Fibroblast of mammary gland (primary cell): ENCODE measurements at regions not wholly inside any gene's neighbourhood (a gene's known extent, or its start where the extent isn't known, plus 50 kb on each side); places are given as distances from the start of the nearest gene placed in this dataset.

Experiments used
- DNase-seq: peaks from one replicate; pipeline ENCODE4 v3.0.0-alpha.2; 2010; ENCODE audit warnings: low read depth
- H3K4me3 ChIP-seq: 2 replicates; pipeline ENCODE4 v1.5.1; 2011; ENCODE audit warnings: low read depth, mild to moderate bottlenecking, low read length, moderate library complexity; ENCODE audit not compliant: control insufficient read depth
- TF ChIP-seq, protein P1 (sequence below): conservative IDR thresholded peaks from 2 replicates; pipeline ENCODE4 v1.5.1; 2011; ENCODE audit warnings: low read depth, low read length, inconsistent platforms; ENCODE audit not compliant: control insufficient read depth, insufficient read depth

DNA sequence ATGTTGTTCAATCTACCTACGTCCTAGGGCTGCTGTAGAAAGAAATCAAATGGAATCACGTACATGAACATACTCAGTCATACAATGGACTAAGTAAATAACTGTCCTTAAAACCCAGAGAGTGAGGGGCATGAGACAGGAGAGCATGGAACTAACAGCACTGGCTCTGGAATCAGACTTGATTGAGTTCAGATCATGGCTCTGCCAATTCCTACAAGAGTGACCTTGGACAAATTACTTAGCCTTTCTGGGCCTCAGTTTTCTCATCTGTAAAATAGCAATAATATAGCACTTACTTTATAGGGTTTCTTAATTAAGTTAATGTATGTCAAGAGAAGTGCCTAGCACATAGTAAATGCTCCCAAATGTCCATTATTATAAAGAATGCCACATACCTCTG, 106.8 kb downstream of the HNRNPLL start:
- TF ChIP-seq, protein P1, sequence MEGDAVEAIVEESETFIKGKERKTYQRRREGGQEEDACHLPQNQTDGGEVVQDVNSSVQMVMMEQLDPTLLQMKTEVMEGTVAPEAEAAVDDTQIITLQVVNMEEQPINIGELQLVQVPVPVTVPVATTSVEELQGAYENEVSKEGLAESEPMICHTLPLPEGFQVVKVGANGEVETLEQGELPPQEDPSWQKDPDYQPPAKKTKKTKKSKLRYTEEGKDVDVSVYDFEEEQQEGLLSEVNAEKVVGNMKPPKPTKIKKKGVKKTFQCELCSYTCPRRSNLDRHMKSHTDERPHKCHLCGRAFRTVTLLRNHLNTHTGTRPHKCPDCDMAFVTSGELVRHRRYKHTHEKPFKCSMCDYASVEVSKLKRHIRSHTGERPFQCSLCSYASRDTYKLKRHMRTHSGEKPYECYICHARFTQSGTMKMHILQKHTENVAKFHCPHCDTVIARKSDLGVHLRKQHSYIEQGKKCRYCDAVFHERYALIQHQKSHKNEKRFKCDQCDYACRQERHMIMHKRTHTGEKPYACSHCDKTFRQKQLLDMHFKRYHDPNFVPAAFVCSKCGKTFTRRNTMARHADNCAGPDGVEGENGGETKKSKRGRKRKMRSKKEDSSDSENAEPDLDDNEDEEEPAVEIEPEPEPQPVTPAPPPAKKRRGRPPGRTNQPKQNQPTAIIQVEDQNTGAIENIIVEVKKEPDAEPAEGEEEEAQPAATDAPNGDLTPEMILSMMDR = no peak
- no peak for DNase-seq

DNA sequence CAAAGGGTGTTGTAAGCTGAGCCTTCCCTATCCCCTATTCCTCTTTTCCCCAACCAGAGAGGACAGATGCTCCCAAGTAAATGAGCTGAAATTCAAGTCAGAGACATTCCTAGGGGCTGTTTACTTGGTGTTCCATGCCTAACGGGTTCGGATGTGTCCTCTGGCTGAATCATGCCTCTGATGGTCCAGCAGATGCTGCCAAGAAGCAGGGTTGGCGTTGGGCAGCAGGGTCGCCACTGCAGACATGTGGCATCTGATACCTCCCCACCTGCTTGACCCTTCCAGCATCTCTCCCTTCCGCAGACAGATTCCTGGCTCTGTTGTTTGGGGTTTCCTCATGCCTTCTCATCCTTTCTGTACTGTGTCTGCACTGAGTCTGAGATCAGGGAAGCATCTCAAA, 108.3 kb downstream of the HNRNPLL start:
- DNase-seq = no peak
- TF ChIP-seq, protein P1 = no peak
- H3K4me3 ChIP-seq = no peak overlapping the region

More for the DNA sequence above, 106.8 kb downstream of the HNRNPLL start:
- no peak overlapping the region for H3K4me3 ChIP-seq

DNA sequence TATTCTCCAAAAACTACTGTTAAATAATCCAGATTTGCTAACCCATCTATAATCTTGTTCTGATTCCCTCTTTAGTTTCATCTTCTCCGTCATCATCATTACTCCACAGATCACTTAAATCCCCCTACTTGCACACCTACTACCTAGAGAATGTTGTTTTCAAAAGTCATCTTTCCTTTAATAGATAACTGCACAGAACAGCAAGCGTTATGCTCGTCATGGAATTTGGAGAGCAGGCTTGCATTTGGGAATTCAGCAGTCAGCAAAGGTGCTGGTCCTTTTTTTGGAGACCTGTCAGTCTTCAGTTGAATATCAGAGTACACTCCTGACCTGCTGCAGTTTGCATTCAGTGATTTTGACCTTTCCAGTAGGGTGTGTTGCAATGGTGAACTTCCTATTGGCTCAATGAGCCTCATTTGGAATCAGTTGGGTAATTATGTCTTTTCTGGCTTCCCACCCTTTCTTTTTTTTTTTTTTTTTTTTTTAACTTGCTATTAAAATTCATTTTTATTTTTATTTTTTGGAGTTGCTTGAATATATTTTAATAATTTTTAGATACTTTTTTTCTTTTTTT, 110.6 kb downstream of the HNRNPLL start:
- H3K4me3 ChIP-seq = no peak overlapping the region
- TF ChIP-seq, protein P1 = no peak
- no peak for DNase-seq

DNA sequence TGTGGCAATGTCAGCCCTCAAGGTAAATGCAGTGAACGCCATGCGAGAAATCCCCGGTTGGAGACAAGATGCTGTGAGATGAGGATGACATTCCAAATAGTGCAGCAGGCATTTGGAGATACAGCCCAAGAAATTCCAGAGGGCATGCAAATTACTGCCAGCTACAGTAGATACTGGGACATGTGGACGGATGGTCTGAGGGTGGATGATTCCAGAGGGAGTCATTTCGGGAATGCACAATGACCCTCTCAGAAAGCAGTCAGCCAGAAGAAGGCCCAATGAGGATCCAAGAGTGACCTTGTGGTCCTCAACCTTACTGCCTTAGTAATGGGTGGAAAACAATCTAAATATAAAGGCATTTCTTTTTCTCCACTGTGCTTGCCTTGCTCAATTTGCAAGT, 111.3 kb downstream of the HNRNPLL start:
- no peak for DNase-seq
- TF ChIP-seq, protein P1 = no peak
- no peak overlapping the region for H3K4me3 ChIP-seq

DNA sequence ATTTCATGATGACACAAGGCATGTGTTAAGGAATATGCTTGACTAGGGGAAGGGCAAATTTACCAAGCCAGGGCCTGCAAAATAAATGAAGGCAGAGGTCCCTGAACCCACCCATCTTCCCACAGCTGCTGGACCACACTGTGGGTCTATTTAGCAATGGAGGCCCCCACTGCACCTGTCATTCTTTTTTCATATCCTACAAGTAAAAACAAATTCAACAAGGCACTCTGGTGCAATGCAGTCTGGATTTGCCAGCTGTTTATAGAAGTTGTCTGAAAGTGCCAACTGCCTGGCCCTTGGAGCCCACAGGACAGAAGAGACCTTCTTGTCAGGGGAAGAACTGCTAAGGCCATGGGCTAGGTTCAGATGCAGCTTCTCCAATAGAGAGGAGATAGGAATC, 112.8 kb upstream of the ATL2 start:
- TF ChIP-seq, protein P1 = no peak
- no peak overlapping the region for H3K4me3 ChIP-seq
- no peak for DNase-seq

DNA sequence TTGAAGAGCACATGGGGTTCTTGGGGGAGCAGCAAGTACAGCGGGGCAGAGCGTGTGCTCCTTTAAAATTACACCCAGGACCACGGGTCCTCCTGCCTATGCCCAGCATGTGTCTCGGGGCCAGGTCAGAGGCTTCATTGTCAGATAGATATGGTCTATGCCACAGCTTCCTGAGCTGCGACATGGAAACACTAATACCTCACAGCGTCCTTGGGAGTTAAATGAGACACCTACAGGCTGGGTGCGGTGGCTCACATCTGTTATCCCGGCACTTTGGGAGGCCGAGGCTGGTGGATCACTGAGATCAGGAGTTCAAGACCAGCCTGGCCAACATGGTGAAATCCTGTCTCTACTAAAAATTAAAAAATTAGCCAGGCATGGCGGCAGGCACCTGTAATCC, 110.8 kb upstream of the ATL2 start:
- no peak for DNase-seq
- no peak overlapping the region for H3K4me3 ChIP-seq
- TF ChIP-seq, protein P1 = no peak
